AG08396 (cell line): ENCODE measurements at regions not wholly inside any gene's neighbourhood (a gene's known extent, or its start where the extent isn't known, plus 50 kb on each side); places are given as distances from the start of the nearest gene placed in this dataset.

Source experiments
- DNase-seq: peaks from one replicate; pipeline ENCODE4 v3.0.0; 2012; ENCODE audit warnings: low spot score, mixed read lengths

- DNase-seq: peak; percentile 2
Observed at GRCh38 chr4:136664988-136665387, 867.3 kb downstream of the PCDH18 start.

- no peak for DNase-seq
Observed at GRCh38 chr4:136662539-136662938, 869.8 kb downstream of the PCDH18 start.

GRCh38 chr4:136653640-136654406 is 878.5 kb downstream of the PCDH18 start:
- DNase-seq: no peak

- no peak for DNase-seq
Observed at GRCh38 chr4:136651932-136652331, 880.4 kb downstream of the PCDH18 start.

- no peak for DNase-seq
Observed at GRCh38 chr4:136651278-136651667, 881.0 kb downstream of the PCDH18 start.

GRCh38 chr4:136650541-136651277 is 881.6 kb downstream of the PCDH18 start:
- no peak for DNase-seq

- DNase-seq: no peak
Observed at GRCh38 chr4:136644279-136644678, 888.0 kb downstream of the PCDH18 start.

GRCh38 chr4:136643416-136643815 is 888.9 kb downstream of the PCDH18 start:
- DNase-seq: no peak

GRCh38 chr4:136637071-136637777 is 895.1 kb downstream of the PCDH18 start:
- no peak for DNase-seq

- DNase-seq: no peak
Observed at GRCh38 chr4:136636155-136636554, 896.1 kb downstream of the PCDH18 start.

- no peak for DNase-seq
Observed at GRCh38 chr4:136634121-136634520, 898.2 kb downstream of the PCDH18 start.

- DNase-seq: no peak
Observed at GRCh38 chr4:136599890-136600289, 932.4 kb downstream of the PCDH18 start.

GRCh38 chr4:136590440-136590839 is 941.9 kb downstream of the PCDH18 start:
- no peak for DNase-seq

- DNase-seq: no peak
Observed at GRCh38 chr4:136583567-136583966, 948.7 kb downstream of the PCDH18 start.

- no peak for DNase-seq
Observed at GRCh38 chr4:136581119-136581518, 951.2 kb downstream of the PCDH18 start.

GRCh38 chr4:136575146-136575545 is 957.1 kb downstream of the PCDH18 start:
- no peak for DNase-seq

- DNase-seq: no peak
Observed at GRCh38 chr4:136573460-136573859, 958.8 kb downstream of the PCDH18 start.

GRCh38 chr4:136571315-136571714 is 961.0 kb downstream of the PCDH18 start:
- DNase-seq: no peak

- no peak for DNase-seq
Observed at GRCh38 chr4:136562834-136563233, 969.5 kb downstream of the PCDH18 start.

GRCh38 chr4:136558940-136559494 is 973.3 kb downstream of the PCDH18 start:
- no peak for DNase-seq

GRCh38 chr4:136557396-136557795 is 974.9 kb downstream of the PCDH18 start:
- DNase-seq: no peak

- no peak for DNase-seq
Observed at GRCh38 chr4:136554033-136554432, 978.3 kb downstream of the PCDH18 start.

GRCh38 chr4:136551753-136552152 is 980.5 kb downstream of the PCDH18 start:
- DNase-seq: no peak
